ENCODE measurements at regions not wholly inside any gene's neighbourhood (a gene's known extent, or its start where the extent isn't known, plus 50 kb on each side); places are given as distances from the start of the nearest gene placed in this dataset.

GRCh38 chr15:95872366-95872771 lies 458.1 kb upstream of the NR2F2 start:
- ATAC-seq (no peak), FAIRE-seq (no peak), DNase-seq (ENCODE audit: low spot score) (no peak)
- H3K27me3 ChIP-seq (ENCODE audit: control insufficient read depth in 1 of 2, insufficient read depth in 2 of 2, low read length in 2 of 2): no peaks in the 10 kb centered on the region
- H4K20me1 ChIP-seq (ENCODE audit: insufficient read depth, low read length): no peaks in the 10 kb centered on the region
- TF ChIP-seq ZNF546 (CRISPR knock-in tag; conservative IDR thresholded peaks at IDR 0.05) (no peak), ZNF878 (CRISPR knock-in tag; IDR thresholded peaks at IDR 0.05) (no peak), ZHX1 (CRISPR knock-in tag; IDR thresholded peaks at IDR 0.05; ENCODE audit: low read depth) (no peak), PRMT3 (CRISPR knock-in tag; IDR thresholded peaks at IDR 0.05; ENCODE audit: borderline replicate concordance, low read depth) (no peak), ZFP37 (CRISPR knock-in tag; IDR thresholded peaks at IDR 0.05; ENCODE audit: borderline replicate concordance) (no peak), DR1 (CRISPR knock-in tag; IDR thresholded peaks at IDR 0.05) (no peak), HDAC2 (CRISPR knock-in tag; IDR thresholded peaks at IDR 0.05) (no peak), KLF6 (CRISPR knock-in tag; IDR thresholded peaks at IDR 0.05) (no peak)
- no peak overlapping the region for H3K27ac ChIP-seq (ENCODE audit: extremely low read length, insufficient read depth, low read length)
- H2AFZ ChIP-seq (ENCODE audit: low read length): no peak overlapping the region
- H3K9ac ChIP-seq (ENCODE audit: insufficient read depth, low read depth, low read length): no peak overlapping the region
- H3K4me3 ChIP-seq (replicated peaks in 1 of 3; ENCODE audit: insufficient read depth in 1 of 3, low read depth in 2 of 3, low read length in 3 of 3): no peak overlapping the region
- CTCF ChIA-PET (ENCODE audit: low intra/inter-chr PET ratio, low total read pairs): no interaction called here
- WGBS (ENCODE audit: low lambda C conversion rate): 30% methylated on average over 3 of the region's 3 CpGs
- POLR2A ChIA-PET: no interaction called here
- H3K9me3 ChIP-seq (ENCODE audit: low read length): no peaks in the 10 kb centered on the region
- intact Hi-C loops (cut with micrococcal nuclease; ENCODE audit: unreplicated experiment) (no loop called here), in situ Hi-C loops (cut with HindIII; ENCODE audit: extremely low pct_ligation_motif_present, low pct_unique_long_range_greater_than_20kb) (no loop called here)
- H3K79me2 ChIP-seq (ENCODE audit: insufficient read depth, low read length): no peaks in the 10 kb centered on the region
- H3K36me3 ChIP-seq (replicated peaks in 1 of 2; ENCODE audit: control insufficient read depth in 1 of 2, insufficient read depth in 2 of 2, low read length in 2 of 2): no peaks in the 10 kb centered on the region
- H3K4me2 ChIP-seq (ENCODE audit: low read depth, low read length): no peak overlapping the region
- no TSS peak for BruUV-seq (replicated peaks)
- no peaks in the 10 kb centered on the region for H3K4me1 ChIP-seq (ENCODE audit: insufficient read depth, low read length)
